Osteocyte (in vitro differentiated cells): ENCODE measurements at regions not wholly inside any gene's neighbourhood (a gene's known extent, or its start where the extent isn't known, plus 50 kb on each side); places are given as distances from the start of the nearest gene placed in this dataset.

Source experiments
- DNase-seq: peaks from one replicate; pipeline ENCODE4 v3.0.0; 2021; ENCODE audit warnings: mixed read lengths; ENCODE audit not compliant: unreplicated experiment; ENCODE audit errors: extremely low spot score
- H3K27ac Mint-ChIP-seq: one replicate; pipeline ENCODE4 v1.8.0; 2021; ENCODE audit warnings: mild to moderate bottlenecking, mixed read lengths; ENCODE audit not compliant: unreplicated experiment
- H3K27me3 Mint-ChIP-seq: one replicate; pipeline ENCODE4 v1.8.0; 2021; ENCODE audit warnings: mixed read lengths; ENCODE audit not compliant: unreplicated experiment
- H3K36me3 Mint-ChIP-seq: one replicate; pipeline ENCODE4 v1.8.0; 2021; ENCODE audit warnings: mixed read lengths; ENCODE audit not compliant: unreplicated experiment
- H3K4me1 Mint-ChIP-seq: one replicate; pipeline ENCODE4 v1.8.0; 2021; ENCODE audit warnings: mixed read lengths; ENCODE audit not compliant: unreplicated experiment
- H3K4me3 Mint-ChIP-seq: one replicate; pipeline ENCODE4 v1.8.0; 2021; ENCODE audit warnings: mild to moderate bottlenecking, moderate library complexity, mixed read lengths; ENCODE audit not compliant: unreplicated experiment
- H3K9me3 Mint-ChIP-seq: one replicate; pipeline ENCODE4 v1.8.0; 2021; ENCODE audit warnings: mixed read lengths; ENCODE audit not compliant: unreplicated experiment
- CTCF ChIP-seq: fragments of 200-600 bp; sonication (generic); IDR thresholded peaks from 2 replicates; pipeline ENCODE4 v1.5.0; 2021; ENCODE audit warnings: antibody characterized with exemption, mild to moderate bottlenecking, moderate library complexity

DNA sequence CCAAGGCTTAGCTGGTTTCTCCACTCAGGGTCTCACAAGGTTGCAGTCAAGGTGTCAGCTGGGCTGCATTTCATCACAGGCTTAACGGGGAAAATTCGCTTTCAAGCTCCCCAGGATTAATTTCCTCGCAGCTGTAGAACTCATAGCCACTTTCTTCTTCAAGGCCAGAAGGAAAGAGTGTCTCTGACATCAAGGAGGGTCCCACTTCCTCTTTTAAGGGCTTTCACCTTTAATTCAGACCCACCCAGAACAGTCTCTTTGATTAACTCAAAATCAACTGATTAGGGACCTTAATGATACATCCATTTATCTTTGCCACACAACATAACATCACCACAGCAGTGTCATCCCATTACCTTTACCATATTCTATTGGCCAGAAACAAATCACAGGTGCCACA, 183.3 kb upstream of the ARID1B start:
- TF ChIP-seq CTCF, result no peak
- Mint-ChIP-seq H3K27me3 (peaks cover 20% of the 10 kb centered on the region), H3K4me1 (no peaks in the 10 kb centered on the region), H3K36me3 (no peaks in the 10 kb centered on the region), H3K27ac (no peak overlapping the region), H3K9me3 (no peaks in the 10 kb centered on the region), H3K4me3 (no peak overlapping the region)
- no peak for DNase-seq

DNA sequence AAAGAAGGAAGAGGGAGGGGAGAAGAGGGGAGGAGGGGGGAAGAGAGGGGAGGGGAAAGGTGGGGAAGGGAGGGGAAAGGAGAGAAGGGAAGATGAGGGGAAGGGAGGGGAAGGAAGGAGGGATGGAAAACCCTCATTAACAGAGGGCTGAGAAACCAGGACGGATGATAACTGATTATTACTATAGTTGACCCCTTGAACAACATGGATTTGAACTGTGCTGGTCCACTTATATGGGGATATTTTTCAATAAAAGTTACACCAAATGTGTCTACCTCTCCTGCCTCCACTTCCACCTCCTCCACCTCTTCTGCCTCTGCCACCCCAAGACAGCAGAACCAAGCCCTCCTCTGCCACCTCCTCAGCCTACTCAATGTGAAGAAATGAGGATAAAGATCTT, 184.1 kb upstream of the ARID1B start:
- Mint-ChIP-seq H3K9me3 (no peaks in the 10 kb centered on the region), H3K4me3 (no peak overlapping the region), H3K4me1 (no peaks in the 10 kb centered on the region), H3K36me3 (no peaks in the 10 kb centered on the region), H3K27me3 (peaks cover 18% of the 10 kb centered on the region), H3K27ac (no peak overlapping the region)
- DNase-seq, result no peak
- no peak for TF ChIP-seq CTCF

DNA sequence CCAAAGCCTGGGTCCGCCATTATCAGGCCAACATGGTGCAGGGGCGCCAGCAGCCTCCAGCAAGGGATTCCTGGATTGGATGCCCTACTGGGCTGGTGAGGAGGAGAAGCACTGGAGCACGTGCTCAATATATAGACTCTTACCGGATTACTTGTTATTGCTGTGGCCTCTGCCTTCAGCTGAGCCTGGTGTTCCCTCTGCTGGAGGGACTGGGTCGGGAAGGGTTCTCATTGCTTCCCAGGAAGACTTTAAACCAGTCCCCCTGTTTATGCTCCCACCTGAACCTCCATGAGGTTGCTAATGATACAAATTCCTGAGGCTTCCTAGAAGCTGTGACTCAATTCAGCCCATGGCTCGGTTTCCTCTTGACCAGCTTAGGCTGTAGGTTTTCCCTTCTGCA, 186.7 kb upstream of the ARID1B start:
- DNase-seq, result no peak
- H3K27ac Mint-ChIP-seq, result no peak overlapping the region
- H3K4me1 Mint-ChIP-seq, result no peaks in the 10 kb centered on the region

DNA sequence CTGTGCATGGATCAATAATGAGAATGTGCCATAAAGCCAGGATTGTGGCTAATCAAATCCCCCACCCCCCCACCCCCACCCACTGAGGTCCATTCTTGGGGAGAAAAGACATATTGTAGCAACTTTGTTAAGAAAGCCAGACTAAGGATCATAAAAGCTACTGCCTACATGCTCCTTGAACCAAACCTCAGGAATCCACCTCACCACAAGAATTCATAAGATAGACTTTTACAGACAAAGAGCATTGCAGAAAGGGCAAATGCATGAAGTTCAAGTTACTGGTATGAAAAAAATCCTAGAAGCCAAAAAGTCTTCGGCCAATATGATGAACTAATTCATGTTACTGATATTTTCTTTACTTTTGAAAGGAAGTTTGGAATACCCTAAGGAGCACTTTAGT, 187.9 kb upstream of the ARID1B start:
- Mint-ChIP-seq H3K36me3 (no peaks in the 10 kb centered on the region), H3K27ac (no peak overlapping the region), H3K4me3 (no peak overlapping the region), H3K9me3 (no peaks in the 10 kb centered on the region), H3K27me3 (peaks cover 25% of the 10 kb centered on the region), H3K4me1 (no peaks in the 10 kb centered on the region)
- no peak for DNase-seq
- no peak for TF ChIP-seq CTCF

More for the DNA sequence above, 186.7 kb upstream of the ARID1B start:
- Mint-ChIP-seq H3K27me3 (peaks cover 22% of the 10 kb centered on the region), H3K9me3 (no peaks in the 10 kb centered on the region), H3K4me3 (no peak overlapping the region), H3K36me3 (no peaks in the 10 kb centered on the region)
- TF ChIP-seq CTCF, result no peak

- no peak for TF ChIP-seq CTCF
- Mint-ChIP-seq H3K4me1 (no peaks in the 10 kb centered on the region), H3K27me3 (peaks cover 30% of the 10 kb centered on the region), H3K27ac (no peak overlapping the region), H3K36me3 (no peaks in the 10 kb centered on the region), H3K9me3 (no peaks in the 10 kb centered on the region), H3K4me3 (no peak overlapping the region)
- no peak for DNase-seq
These were observed 189.4 kb upstream of the ARID1B start for GRCh38 chr6:156587751-156588301.
